Stomach (tissue), 4 donors: ENCODE measurements at regions not wholly inside any gene's neighbourhood (a gene's known extent, or its start where the extent isn't known, plus 50 kb on each side); places are given as distances from the start of the nearest gene placed in this dataset.

ENCODE experiments used
- CTCF ChIP-seq, 7 experiments: fragments of 450-650 bp in 4 of 7; fragments of 200-600 bp in 3 of 7; sonication (generic) in 3 of 7; IDR thresholded peaks; one replicate each; pipeline ENCODE4 v1.5.1; 2016 to 2019; ENCODE audit warnings: antibody characterized with exemption in 7 of 7, control low read depth in 2 of 7, mild to moderate bottlenecking in 1 of 7
- EP300 ChIP-seq: sonication (generic); formaldehyde crosslinking; IDR thresholded peaks from one replicate; pipeline ENCODE4 v1.6.1; 2017; ENCODE audit warnings: antibody characterized with exemption

- TF ChIP-seq CTCF (IDR thresholded peaks at IDR 0.05), result no peak
- no peak for TF ChIP-seq EP300
Measured at GRCh38 chr4:156477636-156478035, 494.0 kb downstream of the PDGFC start.
